Ishikawa (cell line): ENCODE measurements at regions not wholly inside any gene's neighbourhood (a gene's known extent, or its start where the extent isn't known, plus 50 kb on each side); places are given as distances from the start of the nearest gene placed in this dataset.

Source experiments
- CEBPB ChIP-seq: IDR thresholded peaks from 2 replicates; pipeline ENCODE4 v1.6.1; 2012
- CREB1 ChIP-seq: IDR thresholded peaks from 2 replicates; pipeline ENCODE4 v1.6.1; 2012; ENCODE audit warnings: low read depth
- EGR1 ChIP-seq: IDR thresholded peaks from 2 replicates; pipeline ENCODE4 v1.6.1; 2012
- EP300 ChIP-seq: IDR thresholded peaks from 2 replicates; pipeline ENCODE4 v1.6.1; 2012; ENCODE audit warnings: borderline replicate concordance
- FOXM1 ChIP-seq: IDR thresholded peaks from 2 replicates; pipeline ENCODE4 v1.6.1; 2012; ENCODE audit warnings: low read depth, borderline replicate concordance
- NFIC ChIP-seq: IDR thresholded peaks from 2 replicates; pipeline ENCODE4 v1.6.1; 2012
- RAD21 ChIP-seq: IDR thresholded peaks from 2 replicates; pipeline ENCODE4 v1.6.1; 2012; ENCODE audit warnings: low read depth
- TAF1 ChIP-seq: IDR thresholded peaks from 2 replicates; pipeline ENCODE4 v1.6.1; 2012; ENCODE audit warnings: low read depth, mild to moderate bottlenecking
- TCF12 ChIP-seq: IDR thresholded peaks from 2 replicates; pipeline ENCODE4 v1.6.1; 2012; ENCODE audit warnings: low read depth
- TEAD4 ChIP-seq: IDR thresholded peaks from 2 replicates; pipeline ENCODE4 v1.6.1; 2012
- YY1 ChIP-seq: IDR thresholded peaks from 2 replicates; pipeline ENCODE4 v1.6.1; 2012; ENCODE audit warnings: low read depth
- ZBTB7A ChIP-seq: IDR thresholded peaks from 2 replicates; pipeline ENCODE4 v1.6.1; 2012; ENCODE audit warnings: low read depth
- TF ChIP-seq, protein P1 (sequence below): IDR thresholded peaks from 2 replicates; pipeline ENCODE4 v1.6.1; 2012
- TF ChIP-seq, protein P2 (sequence below): IDR thresholded peaks from 2 replicates; pipeline ENCODE4 v1.6.1; 2012
- TF ChIP-seq, protein P3 (sequence below): IDR thresholded peaks from 2 replicates; pipeline ENCODE4 v1.6.1; 2012; ENCODE audit warnings: low read depth, mild to moderate bottlenecking

DNA sequence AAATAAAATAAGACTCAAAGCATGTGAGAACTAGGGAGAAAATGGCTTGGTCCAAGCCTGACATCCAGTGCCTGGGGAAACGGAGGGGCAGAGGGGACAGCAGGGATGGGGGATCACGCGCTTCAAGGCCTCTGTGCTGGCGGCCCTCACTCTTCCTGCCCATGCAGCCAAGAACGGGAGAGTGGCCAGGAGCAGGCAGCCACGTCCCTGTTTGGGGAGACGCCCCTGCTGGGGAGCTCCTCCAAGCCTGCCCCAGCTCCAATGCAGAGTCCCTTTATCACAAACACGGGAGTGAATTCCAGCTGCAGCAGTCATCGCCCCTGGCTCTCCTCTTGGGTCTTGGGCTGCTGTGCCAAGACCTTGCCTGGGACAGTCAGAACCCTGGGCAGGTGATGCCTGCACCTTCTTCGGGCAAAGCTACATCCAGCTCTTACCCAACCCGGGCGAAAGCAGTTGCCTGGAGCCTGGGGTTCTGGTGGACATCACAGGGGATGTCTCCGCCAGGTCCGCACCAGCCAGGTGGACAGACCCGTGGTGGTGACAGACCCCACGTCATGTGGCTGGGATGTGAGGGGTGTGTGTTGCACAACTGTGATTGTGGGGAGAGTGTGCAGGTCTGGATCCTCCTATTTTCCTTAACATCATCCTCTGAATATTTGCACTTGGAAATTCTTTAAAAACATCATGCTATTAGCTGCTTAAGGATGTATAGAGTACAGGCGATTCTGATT, 1391.3 kb downstream of the BRD1 start:
- no peak for TF ChIP-seq TCF12
- TF ChIP-seq, protein P1, sequence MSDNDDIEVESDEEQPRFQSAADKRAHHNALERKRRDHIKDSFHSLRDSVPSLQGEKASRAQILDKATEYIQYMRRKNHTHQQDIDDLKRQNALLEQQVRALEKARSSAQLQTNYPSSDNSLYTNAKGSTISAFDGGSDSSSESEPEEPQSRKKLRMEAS, result no peak
- TF ChIP-seq EP300, result no peak
- no peak for TF ChIP-seq FOXM1
- TF ChIP-seq EGR1, result no peak
- no peak for TF ChIP-seq ZBTB7A
- TF ChIP-seq RAD21, result no peak
- no peak for TF ChIP-seq NFIC
- TF ChIP-seq CEBPB, result no peak
- TF ChIP-seq, protein P2, sequence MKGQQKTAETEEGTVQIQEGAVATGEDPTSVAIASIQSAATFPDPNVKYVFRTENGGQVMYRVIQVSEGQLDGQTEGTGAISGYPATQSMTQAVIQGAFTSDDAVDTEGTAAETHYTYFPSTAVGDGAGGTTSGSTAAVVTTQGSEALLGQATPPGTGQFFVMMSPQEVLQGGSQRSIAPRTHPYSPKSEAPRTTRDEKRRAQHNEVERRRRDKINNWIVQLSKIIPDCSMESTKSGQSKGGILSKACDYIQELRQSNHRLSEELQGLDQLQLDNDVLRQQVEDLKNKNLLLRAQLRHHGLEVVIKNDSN, result no peak
- no peak for TF ChIP-seq YY1
- TF ChIP-seq, protein P3, sequence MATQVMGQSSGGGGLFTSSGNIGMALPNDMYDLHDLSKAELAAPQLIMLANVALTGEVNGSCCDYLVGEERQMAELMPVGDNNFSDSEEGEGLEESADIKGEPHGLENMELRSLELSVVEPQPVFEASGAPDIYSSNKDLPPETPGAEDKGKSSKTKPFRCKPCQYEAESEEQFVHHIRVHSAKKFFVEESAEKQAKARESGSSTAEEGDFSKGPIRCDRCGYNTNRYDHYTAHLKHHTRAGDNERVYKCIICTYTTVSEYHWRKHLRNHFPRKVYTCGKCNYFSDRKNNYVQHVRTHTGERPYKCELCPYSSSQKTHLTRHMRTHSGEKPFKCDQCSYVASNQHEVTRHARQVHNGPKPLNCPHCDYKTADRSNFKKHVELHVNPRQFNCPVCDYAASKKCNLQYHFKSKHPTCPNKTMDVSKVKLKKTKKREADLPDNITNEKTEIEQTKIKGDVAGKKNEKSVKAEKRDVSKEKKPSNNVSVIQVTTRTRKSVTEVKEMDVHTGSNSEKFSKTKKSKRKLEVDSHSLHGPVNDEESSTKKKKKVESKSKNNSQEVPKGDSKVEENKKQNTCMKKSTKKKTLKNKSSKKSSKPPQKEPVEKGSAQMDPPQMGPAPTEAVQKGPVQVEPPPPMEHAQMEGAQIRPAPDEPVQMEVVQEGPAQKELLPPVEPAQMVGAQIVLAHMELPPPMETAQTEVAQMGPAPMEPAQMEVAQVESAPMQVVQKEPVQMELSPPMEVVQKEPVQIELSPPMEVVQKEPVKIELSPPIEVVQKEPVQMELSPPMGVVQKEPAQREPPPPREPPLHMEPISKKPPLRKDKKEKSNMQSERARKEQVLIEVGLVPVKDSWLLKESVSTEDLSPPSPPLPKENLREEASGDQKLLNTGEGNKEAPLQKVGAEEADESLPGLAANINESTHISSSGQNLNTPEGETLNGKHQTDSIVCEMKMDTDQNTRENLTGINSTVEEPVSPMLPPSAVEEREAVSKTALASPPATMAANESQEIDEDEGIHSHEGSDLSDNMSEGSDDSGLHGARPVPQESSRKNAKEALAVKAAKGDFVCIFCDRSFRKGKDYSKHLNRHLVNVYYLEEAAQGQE, result no peak
- no peak for TF ChIP-seq CREB1

DNA sequence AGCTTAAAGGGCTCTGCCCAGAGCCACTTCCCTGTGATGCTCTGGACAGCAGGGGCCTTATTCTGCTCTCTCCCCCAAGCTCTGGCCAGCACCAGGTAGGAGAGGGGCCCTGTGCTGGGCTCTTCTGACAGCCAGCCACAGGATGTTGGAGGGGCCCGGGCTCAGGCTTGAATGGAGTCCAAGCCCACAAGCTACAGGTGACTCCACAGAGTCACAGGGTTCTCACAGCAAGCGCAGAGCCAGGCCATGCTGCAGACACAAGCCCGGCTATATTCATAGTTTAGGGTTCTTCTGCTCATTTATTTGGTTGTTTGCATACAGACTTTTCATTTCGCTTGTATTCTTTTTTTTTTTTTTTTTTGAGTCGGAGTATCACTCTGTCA, 1392.8 kb downstream of the BRD1 start:
- TF ChIP-seq RAD21 (no peak), NFIC (no peak), FOXM1 (no peak), TCF12 (no peak), TEAD4 (no peak), EP300 (no peak), CEBPB (no peak), ZBTB7A (no peak), TAF1 (no peak), YY1 (no peak)
- TF ChIP-seq, protein P3, result no peak
- TF ChIP-seq, protein P2, result no peak
- TF ChIP-seq, protein P1, result no peak

DNA sequence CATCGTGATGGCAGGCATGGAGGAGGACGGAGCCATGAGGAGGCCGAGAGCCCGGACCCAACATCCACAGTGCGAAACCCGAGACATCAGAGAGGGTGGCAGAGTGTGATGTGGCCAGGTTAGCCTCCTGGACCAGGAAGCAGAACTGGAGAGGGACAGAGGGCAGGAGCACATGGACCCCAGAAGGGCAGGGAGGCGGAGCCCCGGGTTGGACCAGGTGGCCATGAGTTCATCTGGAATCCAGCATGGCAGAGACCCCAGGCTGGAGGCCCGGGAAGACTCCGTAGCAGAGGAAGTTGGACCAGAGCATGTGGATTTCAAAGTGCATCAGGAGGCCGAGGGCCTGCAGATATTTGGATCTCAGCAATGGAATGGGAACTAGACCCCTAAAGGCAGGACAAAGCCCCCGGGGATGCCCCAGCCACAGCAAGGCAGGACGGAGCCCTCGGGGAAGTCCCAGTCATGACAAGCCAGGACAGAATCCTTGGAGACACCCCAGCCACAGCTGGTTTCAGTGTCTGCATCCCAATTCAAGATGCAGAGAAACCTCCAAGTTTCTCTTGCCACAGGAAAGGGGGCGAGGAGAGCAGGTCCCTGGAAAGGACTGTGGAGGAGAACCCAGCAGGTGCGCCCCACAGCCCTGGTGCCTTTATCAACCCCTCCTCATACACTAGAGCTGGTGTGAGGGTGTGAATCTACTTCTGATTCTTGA, 1393.4 kb downstream of the BRD1 start:
- no peak for TF ChIP-seq FOXM1
- no peak for TF ChIP-seq RAD21
- TF ChIP-seq CREB1, result no peak
- TF ChIP-seq, protein P2, result no peak
- TF ChIP-seq CEBPB, result no peak
- no peak for TF ChIP-seq TEAD4
- TF ChIP-seq, protein P1, result no peak
- TF ChIP-seq ZBTB7A, result no peak
- TF ChIP-seq TAF1, result no peak

DNA sequence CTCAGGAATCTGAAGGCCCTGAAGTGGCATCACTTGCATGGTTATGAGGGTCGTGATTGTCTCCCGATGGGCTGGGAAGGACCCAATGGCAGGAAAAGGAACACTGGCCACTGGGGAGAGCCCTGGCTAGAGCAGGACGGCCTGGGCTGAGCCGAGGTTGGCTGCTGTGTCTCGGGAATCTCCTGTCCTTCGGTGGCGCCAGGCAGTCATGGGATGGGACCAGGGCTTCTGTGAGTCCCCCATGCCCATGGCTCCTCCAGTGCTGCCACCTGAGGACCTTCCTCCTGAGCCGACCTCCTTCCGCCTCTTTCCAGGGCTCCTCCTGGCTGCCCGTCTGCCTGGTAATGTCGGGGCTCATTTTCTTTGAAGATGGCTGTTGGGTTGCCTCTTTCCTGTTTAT, 1394.0 kb downstream of the BRD1 start:
- no peak for TF ChIP-seq EGR1
- TF ChIP-seq TEAD4, result no peak
- no peak for TF ChIP-seq TAF1
- TF ChIP-seq, protein P2, result no peak
- TF ChIP-seq FOXM1, result no peak
